GM23338 (cell line): ENCODE measurements at regions not wholly inside any gene's neighbourhood (a gene's known extent, or its start where the extent isn't known, plus 50 kb on each side); places are given as distances from the start of the nearest gene placed in this dataset.

Source experiments
- ATAC-seq: fragments of 200-7000 bp; cut with Tn5 transposase; 3 replicates; pipeline ENCODE4 v1.9.1; 2020
- DNase-seq: peaks from one replicate; pipeline ENCODE4 v3.0.0-alpha.2; 2015; ENCODE audit warnings: low spot score
- H2AFZ ChIP-seq: fragments of 200-600 bp; sonication (generic); 2 replicates; pipeline ENCODE4 v1.8.0; 2016; ENCODE audit warnings: antibody characterized with exemption, mild to moderate bottlenecking, moderate library complexity
- H3F3A ChIP-seq: fragments of 200-600 bp; sonication (generic); replicated peaks from 2 replicates; pipeline ENCODE4 v1.8.0; 2017; ENCODE audit warnings: antibody characterized with exemption, mixed run types, low read depth
- H3K27ac ChIP-seq: fragments of 200-600 bp; sonication (generic); 2 replicates; pipeline ENCODE4 v1.6.1; 2016; ENCODE audit warnings: low read depth
- H3K27me3 ChIP-seq: fragments of 200-600 bp; sonication (generic); 2 replicates; pipeline ENCODE4 v1.8.0; 2016; ENCODE audit warnings: mild to moderate bottlenecking, mixed run types, moderate library complexity; ENCODE audit not compliant: insufficient read depth
- H3K36me3 ChIP-seq: fragments of 200-600 bp; sonication (generic); 2 replicates; pipeline ENCODE4 v1.8.0; 2016; ENCODE audit warnings: mild to moderate bottlenecking; ENCODE audit not compliant: insufficient read depth
- H3K4me1 ChIP-seq: fragments of 200-600 bp; sonication (generic); 2 replicates; pipeline ENCODE4 v1.8.0; 2016; ENCODE audit warnings: mild to moderate bottlenecking, moderate library complexity; ENCODE audit not compliant: insufficient read depth
- H3K4me2 ChIP-seq: fragments of 200-600 bp; sonication (generic); 2 replicates; pipeline ENCODE4 v1.7.1; 2017; ENCODE audit warnings: mixed run types
- H3K4me3 ChIP-seq: fragments of 200-600 bp; sonication (generic); 2 replicates; pipeline ENCODE4 v1.6.1; 2016; ENCODE audit warnings: mixed run types
- H3K79me2 ChIP-seq: fragments of 200-600 bp; sonication (generic); replicated peaks from 2 replicates; pipeline ENCODE4 v1.8.0; 2017; ENCODE audit warnings: mild to moderate bottlenecking; ENCODE audit not compliant: insufficient read depth
- H3K9me2 ChIP-seq: fragments of 200-600 bp; sonication (generic); 2 replicates; pipeline ENCODE4 v1.8.0; 2017; ENCODE audit not compliant: insufficient read depth
- H4K20me1 ChIP-seq: fragments of 200-600 bp; sonication (generic); replicated peaks from 2 replicates; pipeline ENCODE4 v1.8.0; 2017; ENCODE audit warnings: mild to moderate bottlenecking; ENCODE audit not compliant: insufficient read depth
- H3K27ac Mint-ChIP-seq: 2 replicates; pipeline ENCODE4 v1.8.0; 2020; ENCODE audit warnings: inconsistent platforms, mild to moderate bottlenecking, moderate library complexity, mixed read lengths
- H3K27me3 Mint-ChIP-seq: 3 replicates; pipeline ENCODE4 v1.8.0; 2022; ENCODE audit warnings: low read depth, mild to moderate bottlenecking, moderate library complexity, mixed read lengths, inconsistent platforms; ENCODE audit not compliant: insufficient read depth, poor library complexity
- H3K36me3 Mint-ChIP-seq: 3 replicates; pipeline ENCODE4 v1.8.0; 2021; ENCODE audit warnings: low read depth, mild to moderate bottlenecking, inconsistent platforms, moderate library complexity, mixed read lengths
- H3K4me1 Mint-ChIP-seq: 3 replicates; pipeline ENCODE4 v1.8.0; 2020; ENCODE audit warnings: mild to moderate bottlenecking, inconsistent platforms, mixed read lengths
- H3K4me3 Mint-ChIP-seq: 3 replicates; pipeline ENCODE4 v1.8.0; 2021; ENCODE audit warnings: moderate library complexity, mild to moderate bottlenecking, inconsistent platforms, mixed read lengths
- H3K9me3 Mint-ChIP-seq: 3 replicates; pipeline ENCODE4 v1.8.0; 2020; ENCODE audit warnings: moderate library complexity, mild to moderate bottlenecking, inconsistent platforms, mixed read lengths
- CREB1 ChIP-seq: fragments of 250-450 bp; sonication (Bioruptor Pico); IDR thresholded peaks from 2 replicates; pipeline ENCODE4 v1.5.0; 2020; ENCODE audit warnings: low read depth, mild to moderate bottlenecking, moderate library complexity
- CTCF ChIP-seq, 2 experiments: fragments of 200-600 bp in 1 of 2; sonication (generic) in 1 of 2; conservative IDR thresholded peaks; 2 replicates each; pipeline versions ENCODE4 v1.5.1 to v1.6.1; 2016 to 2017; ENCODE audit warnings: antibody characterized with exemption in 2 of 2, low read depth in 2 of 2, mild to moderate bottlenecking in 2 of 2, moderate library complexity in 1 of 2
- ETS1 ChIP-seq: IDR thresholded peaks from 2 replicates; pipeline ENCODE4 v1.6.1; 2016; ENCODE audit warnings: antibody characterized with exemption
- EZH2 ChIP-seq: fragments of 200-600 bp; sonication (generic); IDR thresholded peaks from one replicate; pipeline ENCODE4 v1.8.0; 2017; ENCODE audit warnings: antibody characterized with exemption, mild to moderate bottlenecking, low read depth; ENCODE audit not compliant: unreplicated experiment
- EZH2phosphoT487 ChIP-seq: fragments of 200-600 bp; sonication (generic); IDR thresholded peaks from one replicate; pipeline ENCODE4 v1.8.1; 2018; ENCODE audit warnings: antibody characterized with exemption; ENCODE audit not compliant: unreplicated experiment
- JUNB ChIP-seq: IDR thresholded peaks from one replicate; pipeline ENCODE4 v1.6.1; 2016; ENCODE audit warnings: antibody characterized with exemption; ENCODE audit not compliant: unreplicated experiment
- NANOG ChIP-seq: IDR thresholded peaks from 2 replicates; pipeline ENCODE4 v1.6.1; 2016; ENCODE audit warnings: antibody characterized with exemption, borderline replicate concordance
- POLR2AphosphoS5 ChIP-seq: IDR thresholded peaks from 2 replicates; pipeline ENCODE4 v1.6.1; 2016; ENCODE audit warnings: antibody characterized with exemption, low read depth
- REST ChIP-seq: IDR thresholded peaks from one replicate; pipeline ENCODE4 v1.6.1; 2018; ENCODE audit warnings: antibody characterized with exemption; ENCODE audit not compliant: unreplicated experiment
- STAT1 ChIP-seq: IDR thresholded peaks from one replicate; pipeline ENCODE4 v1.6.1; 2016; ENCODE audit warnings: antibody characterized with exemption; ENCODE audit not compliant: unreplicated experiment
- ZNF114 ChIP-seq: fragments of 250-450 bp; sonication (Bioruptor Pico); IDR thresholded peaks from 2 replicates; pipeline ENCODE4 v1.5.0; 2020; ENCODE audit warnings: mild to moderate bottlenecking, moderate library complexity
- ZNF331 ChIP-seq: fragments of 250-450 bp; sonication (Bioruptor Pico); IDR thresholded peaks from 2 replicates; pipeline ENCODE4 v1.5.0; 2020; ENCODE audit warnings: low read depth, mild to moderate bottlenecking, moderate library complexity
- TF ChIP-seq, protein P1 (sequence below): fragments of 250-450 bp; sonication (Bioruptor Pico); IDR thresholded peaks from 2 replicates; pipeline ENCODE4 v1.5.0; 2020; ENCODE audit warnings: mild to moderate bottlenecking, moderate library complexity

DNA sequence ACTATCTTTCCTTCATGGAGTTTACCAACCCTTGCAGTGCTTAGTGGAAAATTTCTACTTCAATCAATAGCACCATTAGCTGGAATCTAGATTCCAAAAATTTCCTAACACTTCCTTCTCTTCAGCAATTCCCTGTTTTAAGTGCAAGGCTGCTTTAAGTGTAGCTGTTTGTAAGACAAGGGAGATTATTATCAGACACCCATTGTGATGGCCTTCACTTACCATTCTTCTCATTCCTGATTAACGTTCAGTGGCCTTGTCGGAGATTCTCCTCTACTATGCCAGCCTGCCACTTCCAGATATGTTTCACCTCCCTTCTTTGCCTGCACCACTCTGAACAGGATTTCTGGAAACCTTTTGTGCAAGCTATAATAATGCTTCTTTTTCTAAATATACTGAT is 464.9 kb upstream of the ADGRL2 start:
- Histone ChIP-seq H3K79me2 (no peaks in the 10 kb centered on the region), H3K4me1 (peaks cover 6% of the 10 kb centered on the region; the same call in 1 of the 2 replicates)
- H3K4me3 Mint-ChIP-seq, result no peak overlapping the region

More for the DNA sequence above, 464.9 kb upstream of the ADGRL2 start:
- Mint-ChIP-seq H3K27ac (no peak overlapping the region), H3K27me3 (peaks cover 1% of the 10 kb centered on the region), H3K9me3 (no peaks in the 10 kb centered on the region; the same call in 2 of the 3 replicates), H3K36me3 (peaks cover 11% of the 10 kb centered on the region; the same call in 2 of the 3 replicates), H3K4me1 (peaks cover 12% of the 10 kb centered on the region)
- ATAC-seq, result no peak
- no peaks in the 10 kb centered on the region for H3K27me3 ChIP-seq
- no peak overlapping the region for H3K4me2 ChIP-seq
- no peak overlapping the region for H2AFZ ChIP-seq
- no peak for TF ChIP-seq EZH2
- no peak for TF ChIP-seq STAT1
- TF ChIP-seq, protein P1, sequence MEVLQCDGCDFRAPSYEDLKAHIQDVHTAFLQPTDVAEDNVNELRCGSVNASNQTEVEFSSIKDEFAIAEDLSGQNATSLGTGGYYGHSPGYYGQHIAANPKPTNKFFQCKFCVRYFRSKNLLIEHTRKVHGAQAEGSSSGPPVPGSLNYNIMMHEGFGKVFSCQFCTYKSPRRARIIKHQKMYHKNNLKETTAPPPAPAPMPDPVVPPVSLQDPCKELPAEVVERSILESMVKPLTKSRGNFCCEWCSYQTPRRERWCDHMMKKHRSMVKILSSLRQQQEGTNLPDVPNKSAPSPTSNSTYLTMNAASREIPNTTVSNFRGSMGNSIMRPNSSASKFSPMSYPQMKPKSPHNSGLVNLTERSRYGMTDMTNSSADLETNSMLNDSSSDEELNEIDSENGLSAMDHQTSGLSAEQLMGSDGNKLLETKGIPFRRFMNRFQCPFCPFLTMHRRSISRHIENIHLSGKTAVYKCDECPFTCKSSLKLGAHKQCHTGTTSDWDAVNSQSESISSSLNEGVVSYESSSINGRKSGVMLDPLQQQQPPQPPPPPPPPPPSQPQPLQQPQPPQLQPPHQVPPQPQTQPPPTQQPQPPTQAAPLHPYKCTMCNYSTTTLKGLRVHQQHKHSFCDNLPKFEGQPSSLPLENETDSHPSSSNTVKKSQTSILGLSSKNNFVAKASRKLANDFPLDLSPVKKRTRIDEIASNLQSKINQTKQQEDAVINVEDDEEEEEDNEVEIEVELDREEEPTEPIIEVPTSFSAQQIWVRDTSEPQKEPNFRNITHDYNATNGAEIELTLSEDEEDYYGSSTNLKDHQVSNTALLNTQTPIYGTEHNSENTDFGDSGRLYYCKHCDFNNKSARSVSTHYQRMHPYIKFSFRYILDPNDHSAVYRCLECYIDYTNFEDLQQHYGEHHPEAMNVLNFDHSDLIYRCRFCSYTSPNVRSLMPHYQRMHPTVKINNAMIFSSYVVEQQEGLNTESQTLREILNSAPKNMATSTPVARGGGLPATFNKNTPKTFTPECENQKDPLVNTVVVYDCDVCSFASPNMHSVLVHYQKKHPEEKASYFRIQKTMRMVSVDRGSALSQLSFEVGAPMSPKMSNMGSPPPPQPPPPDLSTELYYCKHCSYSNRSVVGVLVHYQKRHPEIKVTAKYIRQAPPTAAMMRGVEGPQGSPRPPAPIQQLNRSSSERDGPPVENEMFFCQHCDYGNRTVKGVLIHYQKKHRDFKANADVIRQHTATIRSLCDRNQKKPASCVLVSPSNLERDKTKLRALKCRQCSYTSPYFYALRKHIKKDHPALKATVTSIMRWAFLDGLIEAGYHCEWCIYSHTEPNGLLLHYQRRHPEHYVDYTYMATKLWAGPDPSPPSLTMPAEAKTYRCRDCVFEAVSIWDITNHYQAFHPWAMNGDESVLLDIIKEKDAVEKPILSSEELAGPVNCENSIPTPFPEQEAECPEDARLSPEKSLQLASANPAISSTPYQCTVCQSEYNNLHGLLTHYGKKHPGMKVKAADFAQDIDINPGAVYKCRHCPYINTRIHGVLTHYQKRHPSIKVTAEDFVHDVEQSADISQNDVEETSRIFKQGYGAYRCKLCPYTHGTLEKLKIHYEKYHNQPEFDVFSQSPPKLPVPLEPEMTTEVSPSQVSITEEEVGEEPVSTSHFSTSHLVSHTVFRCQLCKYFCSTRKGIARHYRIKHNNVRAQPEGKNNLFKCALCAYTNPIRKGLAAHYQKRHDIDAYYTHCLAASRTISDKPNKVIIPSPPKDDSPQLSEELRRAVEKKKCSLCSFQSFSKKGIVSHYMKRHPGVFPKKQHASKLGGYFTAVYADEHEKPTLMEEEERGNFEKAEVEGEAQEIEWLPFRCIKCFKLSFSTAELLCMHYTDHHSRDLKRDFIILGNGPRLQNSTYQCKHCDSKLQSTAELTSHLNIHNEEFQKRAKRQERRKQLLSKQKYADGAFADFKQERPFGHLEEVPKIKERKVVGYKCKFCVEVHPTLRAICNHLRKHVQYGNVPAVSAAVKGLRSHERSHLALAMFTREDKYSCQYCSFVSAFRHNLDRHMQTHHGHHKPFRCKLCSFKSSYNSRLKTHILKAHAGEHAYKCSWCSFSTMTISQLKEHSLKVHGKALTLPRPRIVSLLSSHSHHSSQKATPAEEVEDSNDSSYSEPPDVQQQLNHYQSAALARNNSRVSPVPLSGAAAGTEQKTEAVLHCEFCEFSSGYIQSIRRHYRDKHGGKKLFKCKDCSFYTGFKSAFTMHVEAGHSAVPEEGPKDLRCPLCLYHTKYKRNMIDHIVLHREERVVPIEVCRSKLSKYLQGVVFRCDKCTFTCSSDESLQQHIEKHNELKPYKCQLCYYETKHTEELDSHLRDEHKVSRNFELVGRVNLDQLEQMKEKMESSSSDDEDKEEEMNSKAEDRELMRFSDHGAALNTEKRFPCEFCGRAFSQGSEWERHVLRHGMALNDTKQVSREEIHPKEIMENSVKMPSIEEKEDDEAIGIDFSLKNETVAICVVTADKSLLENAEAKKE, result no peak
- no peak for TF ChIP-seq ETS1
- TF ChIP-seq REST, result no peak
- no peak for TF ChIP-seq EZH2phosphoT487
- TF ChIP-seq ZNF114 (CRISPR knock-in tag), result no peak
- TF ChIP-seq CTCF (conservative IDR thresholded peaks at IDR 0.05; ENCODE audit: low read depth in 2 of 2), result no peak
- no peak for TF ChIP-seq JUNB
- no peak for TF ChIP-seq NANOG
- no peak for TF ChIP-seq POLR2AphosphoS5
- no peak for TF ChIP-seq CREB1
- TF ChIP-seq ZNF331 (CRISPR knock-in tag), result no peak
- no peaks in the 10 kb centered on the region for H4K20me1 ChIP-seq
- no peaks in the 10 kb centered on the region for H3F3A ChIP-seq
- no peak overlapping the region for H3K27ac ChIP-seq
- H3K9me2 ChIP-seq, result peaks cover 3% of the 10 kb centered on the region; the same call in 1 of the 2 replicates
- H3K4me3 ChIP-seq, result no peak overlapping the region
- no peak for DNase-seq
- H3K36me3 ChIP-seq, result no peaks in the 10 kb centered on the region
